ENCODE measurements at regions not wholly inside any gene's neighbourhood (a gene's known extent, or its start where the extent isn't known, plus 50 kb on each side); places are given as distances from the start of the nearest gene placed in this dataset.
"Not testable (repeated sequence)": the region's sequence is repeated elsewhere in the genome, so short reads cannot be mapped to it uniquely, and the experiment has no call there.

DNA sequence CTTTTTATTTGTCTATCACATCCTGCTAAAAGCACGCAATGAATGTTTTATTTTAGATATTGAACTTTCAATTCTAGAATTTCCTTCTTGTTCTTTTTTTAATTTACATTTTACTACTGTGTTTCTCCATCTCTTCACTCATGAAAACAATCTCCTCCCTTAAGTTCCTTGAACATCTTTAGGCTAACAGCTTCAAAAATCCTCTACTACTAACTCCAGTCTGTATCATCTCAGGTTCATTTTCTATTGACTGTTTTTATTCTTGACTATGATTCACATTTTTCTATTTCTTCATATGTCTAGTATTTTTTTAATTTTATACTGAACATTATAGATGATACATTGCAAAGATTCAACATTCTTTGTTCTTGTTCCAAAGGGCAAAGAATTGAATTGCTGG lies 79.2 kb upstream of the NCK2 start:
- Histone ChIP-seq H3K27me3 (replicated peaks; ENCODE audit: insufficient read depth, low read depth, low read length, poor library complexity) (no peaks in the 10 kb centered on the region), H3K27ac (ENCODE audit: low read depth, low read length, poor library complexity, severe bottlenecking) (no peak overlapping the region), H3K9me3 (ENCODE audit: low read depth, low read length, poor library complexity, severe bottlenecking) (peaks cover 10% of the 10 kb centered on the region), H3K4me3 (ENCODE audit: low read depth, low read length, poor library complexity, severe bottlenecking) (no peak overlapping the region), H3K36me3 (ENCODE audit: insufficient read depth, low read length, poor library complexity, severe bottlenecking) (no peaks in the 10 kb centered on the region), H3K4me1 (ENCODE audit: insufficient read depth, low read length, poor library complexity, severe bottlenecking) (no peaks in the 10 kb centered on the region)
- TF ChIP-seq, protein P1, sequence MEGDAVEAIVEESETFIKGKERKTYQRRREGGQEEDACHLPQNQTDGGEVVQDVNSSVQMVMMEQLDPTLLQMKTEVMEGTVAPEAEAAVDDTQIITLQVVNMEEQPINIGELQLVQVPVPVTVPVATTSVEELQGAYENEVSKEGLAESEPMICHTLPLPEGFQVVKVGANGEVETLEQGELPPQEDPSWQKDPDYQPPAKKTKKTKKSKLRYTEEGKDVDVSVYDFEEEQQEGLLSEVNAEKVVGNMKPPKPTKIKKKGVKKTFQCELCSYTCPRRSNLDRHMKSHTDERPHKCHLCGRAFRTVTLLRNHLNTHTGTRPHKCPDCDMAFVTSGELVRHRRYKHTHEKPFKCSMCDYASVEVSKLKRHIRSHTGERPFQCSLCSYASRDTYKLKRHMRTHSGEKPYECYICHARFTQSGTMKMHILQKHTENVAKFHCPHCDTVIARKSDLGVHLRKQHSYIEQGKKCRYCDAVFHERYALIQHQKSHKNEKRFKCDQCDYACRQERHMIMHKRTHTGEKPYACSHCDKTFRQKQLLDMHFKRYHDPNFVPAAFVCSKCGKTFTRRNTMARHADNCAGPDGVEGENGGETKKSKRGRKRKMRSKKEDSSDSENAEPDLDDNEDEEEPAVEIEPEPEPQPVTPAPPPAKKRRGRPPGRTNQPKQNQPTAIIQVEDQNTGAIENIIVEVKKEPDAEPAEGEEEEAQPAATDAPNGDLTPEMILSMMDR (conservative IDR thresholded peaks at IDR 0.05; ENCODE audit: low read depth, low read length): no peak
- no peak for TF ChIP-seq EZH2 (IDR thresholded peaks at IDR 0.05; ENCODE audit: borderline replicate concordance, low read depth, low read length, poor library complexity, severe bottlenecking)
- CTCF ChIA-PET: no interaction called here
- no peak for DNase-seq (ENCODE audit: low spot score)
- BruUV-seq (replicated peaks): no TSS peak
- POLR2A ChIA-PET (ENCODE audit: low non-redundant PET): no interaction called here
- intact Hi-C loops (cut with micrococcal nuclease; ENCODE audit: unreplicated experiment): no loop called here

DNA sequence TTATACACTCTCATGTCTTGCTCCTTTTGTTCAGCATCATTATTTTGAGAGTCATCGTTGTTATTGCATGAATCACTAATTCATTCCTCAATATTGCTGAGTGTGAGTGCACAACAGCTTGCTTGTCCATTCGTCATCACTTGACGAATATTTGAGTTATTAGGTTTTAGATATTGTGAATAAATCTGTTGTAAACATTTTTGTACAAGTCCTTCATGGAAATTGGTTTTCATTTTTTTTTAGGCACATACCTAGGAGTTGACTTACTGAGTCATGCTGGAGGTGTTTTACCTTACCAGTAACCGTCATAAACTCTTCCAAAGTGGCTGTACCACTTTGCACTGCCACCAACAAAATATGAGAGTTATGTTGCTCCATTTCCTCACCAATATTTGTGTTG lies 84.2 kb upstream of the NCK2 start:
- Histone ChIP-seq H3K27ac (ENCODE audit: low read depth, low read length, poor library complexity, severe bottlenecking) (no peak overlapping the region), H3K36me3 (ENCODE audit: insufficient read depth, low read length, poor library complexity, severe bottlenecking) (no peaks in the 10 kb centered on the region), H3K4me1 (ENCODE audit: insufficient read depth, low read length, poor library complexity, severe bottlenecking) (no peaks in the 10 kb centered on the region), H3K27me3 (replicated peaks; ENCODE audit: insufficient read depth, low read depth, low read length, poor library complexity) (no peaks in the 10 kb centered on the region), H3K9me3 (ENCODE audit: low read depth, low read length, poor library complexity, severe bottlenecking) (peaks cover 4% of the 10 kb centered on the region), H3K4me3 (ENCODE audit: low read depth, low read length, poor library complexity, severe bottlenecking) (no peak overlapping the region)
- TF ChIP-seq, protein P1 (conservative IDR thresholded peaks at IDR 0.05; ENCODE audit: low read depth, low read length): no peak
- no peak for TF ChIP-seq EZH2 (IDR thresholded peaks at IDR 0.05; ENCODE audit: borderline replicate concordance, low read depth, low read length, poor library complexity, severe bottlenecking)
- no TSS peak for BruUV-seq (replicated peaks)
- DNase-seq (ENCODE audit: low spot score): no peak
- intact Hi-C loops (cut with micrococcal nuclease; ENCODE audit: unreplicated experiment): no loop called here
- ChIA-PET POLR2A (ENCODE audit: low non-redundant PET) (no interaction called here), CTCF (no interaction called here)

DNA sequence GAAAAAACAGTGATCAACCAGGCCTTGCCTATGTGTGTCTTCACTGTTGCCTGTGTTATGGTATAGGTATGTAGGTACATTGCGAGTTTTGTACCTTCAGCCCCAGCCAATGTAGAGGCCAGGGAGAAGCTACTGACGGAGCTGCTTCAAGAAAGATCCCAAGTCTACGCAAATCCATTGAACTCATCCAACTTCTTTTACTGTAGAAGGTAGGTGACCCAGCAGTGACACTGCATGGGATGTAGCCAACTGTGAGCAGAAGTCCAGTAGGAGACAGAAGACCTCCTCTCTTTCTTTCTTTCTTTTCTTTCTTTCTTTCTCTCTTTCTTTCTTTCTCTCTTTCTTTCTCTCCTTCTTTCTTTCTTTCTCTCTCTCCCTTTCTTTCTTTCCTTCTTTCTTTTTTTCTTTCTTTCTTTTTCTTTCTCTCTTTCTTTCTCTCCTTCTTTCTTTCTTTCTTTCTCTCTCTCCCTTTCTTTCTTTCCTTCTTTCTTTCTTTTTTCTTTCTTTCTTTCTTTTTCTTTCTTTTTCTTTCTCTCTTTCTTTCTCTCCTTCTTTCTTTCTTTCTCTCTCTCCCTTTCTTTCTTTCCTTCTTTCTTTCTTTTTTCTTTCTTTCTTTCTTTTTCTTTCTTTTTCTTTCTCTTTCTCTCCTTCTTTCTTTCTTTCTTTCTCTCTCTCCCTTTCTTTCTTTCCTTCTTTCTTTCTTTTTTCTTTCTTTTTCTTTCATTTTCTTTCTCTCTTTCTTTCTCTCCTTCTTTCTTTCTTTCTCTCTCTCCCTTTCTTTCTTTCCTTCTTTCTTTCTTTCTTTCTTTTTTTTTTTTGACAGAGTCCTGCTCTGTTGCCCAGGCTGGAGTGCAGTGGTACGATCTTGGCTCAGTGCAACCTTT lies 88.7 kb upstream of the NCK2 start:
- H3K36me3 ChIP-seq (ENCODE audit: insufficient read depth, low read length, poor library complexity, severe bottlenecking); POLR2A ChIA-PET (ENCODE audit: low non-redundant PET); BruUV-seq (replicated peaks); H3K27ac ChIP-seq (ENCODE audit: low read depth, low read length, poor library complexity, severe bottlenecking); H3K9me3 ChIP-seq (ENCODE audit: low read depth, low read length, poor library complexity, severe bottlenecking); CTCF ChIA-PET; H3K4me3 ChIP-seq (ENCODE audit: low read depth, low read length, poor library complexity, severe bottlenecking); H3K4me1 ChIP-seq (ENCODE audit: insufficient read depth, low read length, poor library complexity, severe bottlenecking); DNase-seq (ENCODE audit: low spot score); intact Hi-C loops (cut with micrococcal nuclease; ENCODE audit: unreplicated experiment); H3K27me3 ChIP-seq (replicated peaks; ENCODE audit: insufficient read depth, low read depth, low read length, poor library complexity): not testable (repeated sequence)

DNA sequence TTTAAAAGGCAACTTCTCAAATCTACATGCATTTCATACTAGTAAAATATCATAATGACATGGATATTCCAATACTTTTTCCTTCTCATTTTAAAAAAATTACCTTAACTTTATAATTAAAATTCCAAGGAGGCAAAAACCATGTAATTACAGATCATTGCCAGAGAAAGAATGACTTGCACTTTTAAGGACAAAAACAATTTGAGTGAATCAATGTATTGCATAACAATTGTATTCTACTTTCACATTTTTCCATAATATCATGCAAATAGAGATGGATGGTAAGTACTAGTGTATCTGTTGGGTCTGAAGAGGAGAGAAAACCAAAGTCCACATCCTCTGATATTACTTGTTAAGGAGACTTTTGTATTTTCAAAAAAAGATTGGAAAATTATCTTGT lies 89.5 kb upstream of the NCK2 start:
- CTCF ChIA-PET: no interaction called here
- no peak for TF ChIP-seq EZH2 (IDR thresholded peaks at IDR 0.05; ENCODE audit: borderline replicate concordance, low read depth, low read length, poor library complexity, severe bottlenecking)
- TF ChIP-seq, protein P1 (conservative IDR thresholded peaks at IDR 0.05; ENCODE audit: low read depth, low read length): no peak
- H3K36me3 ChIP-seq (ENCODE audit: insufficient read depth, low read length, poor library complexity, severe bottlenecking): no peaks in the 10 kb centered on the region
- POLR2A ChIA-PET (ENCODE audit: low non-redundant PET): no interaction called here
- no TSS peak for BruUV-seq (replicated peaks)
- no peak for DNase-seq (ENCODE audit: low spot score)
- intact Hi-C loops (cut with micrococcal nuclease; ENCODE audit: unreplicated experiment): no loop called here
- H3K27ac ChIP-seq (ENCODE audit: low read depth, low read length, poor library complexity, severe bottlenecking): no peak overlapping the region
- no peaks in the 10 kb centered on the region for H3K27me3 ChIP-seq (replicated peaks; ENCODE audit: insufficient read depth, low read depth, low read length, poor library complexity)
- H3K9me3 ChIP-seq (ENCODE audit: low read depth, low read length, poor library complexity, severe bottlenecking): no peaks in the 10 kb centered on the region
- no peak overlapping the region for H3K4me3 ChIP-seq (ENCODE audit: low read depth, low read length, poor library complexity, severe bottlenecking)
- H3K4me1 ChIP-seq (ENCODE audit: insufficient read depth, low read length, poor library complexity, severe bottlenecking): no peaks in the 10 kb centered on the region
